ENCODE measurements at regions not wholly inside any gene's neighbourhood (a gene's known extent, or its start where the extent isn't known, plus 50 kb on each side); places are given as distances from the start of the nearest gene placed in this dataset.
"Not testable (repeated sequence)": the region's sequence is repeated elsewhere in the genome, so short reads cannot be mapped to it uniquely, and the experiment has no call there.

GRCh38 chr2:81050580-81051095 lies 746.1 kb upstream of the LRRTM1 start:
- no peak for DNase-seq

DNA sequence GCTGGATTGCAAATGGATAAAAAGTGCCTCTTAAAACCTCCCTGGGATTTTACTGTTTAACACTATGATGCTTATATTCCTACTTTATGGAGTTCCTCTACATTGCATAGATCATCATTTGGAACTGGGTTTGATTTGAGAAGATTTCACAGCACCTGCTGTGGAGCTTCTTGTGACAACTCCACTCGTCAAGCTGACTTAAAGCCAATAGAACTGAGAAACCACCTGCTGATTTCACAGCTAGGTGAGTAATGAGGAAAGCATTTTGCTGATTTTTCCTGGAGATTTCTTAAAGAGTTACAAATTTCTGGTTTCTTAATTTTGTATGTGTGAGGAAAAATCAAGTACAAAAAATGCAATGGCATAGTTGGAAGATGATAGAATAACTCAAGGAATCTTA lies 739.1 kb upstream of the LRRTM1 start:
- DNase-seq: no peak

- no peak for DNase-seq
These were observed 702.6 kb upstream of the LRRTM1 start for GRCh38 chr2:81007104-81007503.

- DNase-seq: no peak
These were observed 698.4 kb upstream of the LRRTM1 start for GRCh38 chr2:81002906-81003305.

DNA sequence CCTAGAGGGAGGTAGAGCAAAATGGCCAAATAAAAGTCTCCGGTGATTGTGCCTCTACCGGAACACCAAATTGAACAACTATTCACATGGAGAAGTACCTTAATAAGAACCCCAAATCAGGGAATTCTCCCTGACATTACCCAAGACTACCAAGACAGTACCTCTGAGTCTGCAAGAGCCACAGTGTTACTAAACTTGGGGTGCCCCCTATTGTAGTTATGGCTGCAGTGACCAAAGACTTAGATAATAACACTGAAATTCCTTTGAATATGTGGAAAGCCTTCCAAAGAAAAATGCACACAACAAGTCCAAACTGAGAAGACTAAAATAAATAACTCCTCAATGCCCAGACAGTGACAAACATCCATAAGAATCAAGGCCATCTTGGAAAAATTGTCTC lies 682.9 kb upstream of the LRRTM1 start:
- no peak for DNase-seq

DNA sequence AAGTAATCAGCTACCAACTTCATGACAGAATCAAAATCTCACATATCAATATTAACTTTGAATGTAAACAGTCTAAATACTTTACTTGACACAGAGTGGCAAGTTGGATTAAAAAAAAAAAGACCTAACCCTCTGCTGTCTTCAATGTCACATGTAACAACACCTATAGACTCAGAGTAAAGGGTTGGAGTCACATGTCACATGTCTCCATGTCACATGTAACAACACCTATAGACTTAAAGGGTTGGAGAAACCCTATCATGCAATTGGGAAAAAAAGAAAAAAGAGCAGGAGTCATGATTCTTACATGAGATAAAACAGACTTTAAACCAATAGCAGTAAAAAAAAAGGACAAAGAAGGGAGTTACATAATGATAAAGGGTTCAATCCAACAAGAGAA lies 665.3 kb upstream of the LRRTM1 start:
- DNase-seq: no peak

DNA sequence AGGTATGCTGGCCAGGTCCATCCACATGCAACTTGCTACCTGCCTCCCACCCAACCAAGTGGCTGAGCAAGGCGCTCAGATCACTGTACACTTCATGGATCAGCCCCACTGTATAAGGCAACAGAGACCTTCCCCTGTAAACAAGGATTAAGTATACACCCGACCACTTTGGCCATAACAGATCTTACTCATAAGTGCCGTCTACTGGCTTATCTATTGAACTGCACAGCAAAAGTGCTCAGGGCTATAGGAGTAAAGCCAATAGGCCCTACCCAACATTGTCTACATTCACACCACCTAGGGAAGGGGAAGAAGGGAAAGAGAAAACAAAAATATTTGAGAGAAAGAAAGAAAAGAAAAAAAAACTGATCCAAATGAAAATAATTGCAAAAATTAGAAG lies 663.9 kb upstream of the LRRTM1 start:
- no peak for DNase-seq

GRCh38 chr2:80947601-80948130 lies 643.1 kb upstream of the LRRTM1 start:
- no peak for DNase-seq

DNA sequence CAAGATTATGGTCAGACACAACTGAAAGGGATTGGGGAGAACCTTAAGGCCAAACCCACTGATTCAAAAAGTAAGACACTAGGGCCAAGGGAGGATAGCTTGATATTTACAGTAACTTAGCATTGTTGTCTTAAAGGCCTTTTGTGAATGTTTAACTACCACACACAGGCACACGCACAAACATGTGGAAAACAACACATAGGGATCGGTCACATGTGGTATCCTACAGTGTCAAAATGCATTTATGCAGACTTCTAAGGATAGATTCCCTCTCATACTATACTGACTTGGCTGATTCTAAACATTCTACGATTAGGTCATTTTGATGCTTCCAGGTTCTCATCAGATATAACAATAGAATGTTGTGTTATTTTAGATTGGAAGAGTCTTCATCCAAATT lies 638.9 kb upstream of the LRRTM1 start:
- no peak for DNase-seq

DNA sequence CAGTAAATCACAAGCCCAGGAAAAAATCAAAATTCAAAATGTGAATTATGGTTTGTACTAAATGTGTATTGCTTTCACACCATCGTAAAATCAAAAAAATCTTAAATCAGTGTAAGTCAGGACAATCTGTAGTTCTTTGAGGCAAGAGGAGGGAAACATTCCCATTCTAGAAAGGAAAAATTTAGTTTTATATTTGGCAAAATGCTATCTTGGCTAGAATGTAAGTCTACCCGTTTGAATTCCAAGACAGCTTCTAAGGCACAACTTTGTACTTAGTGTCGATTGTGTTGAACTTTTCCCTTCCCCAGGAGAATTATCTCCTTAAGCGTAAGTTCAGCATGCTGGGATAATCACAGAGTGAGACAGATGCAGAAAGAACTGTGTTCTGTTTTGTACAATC lies 638.2 kb upstream of the LRRTM1 start:
- no peak for DNase-seq

DNA sequence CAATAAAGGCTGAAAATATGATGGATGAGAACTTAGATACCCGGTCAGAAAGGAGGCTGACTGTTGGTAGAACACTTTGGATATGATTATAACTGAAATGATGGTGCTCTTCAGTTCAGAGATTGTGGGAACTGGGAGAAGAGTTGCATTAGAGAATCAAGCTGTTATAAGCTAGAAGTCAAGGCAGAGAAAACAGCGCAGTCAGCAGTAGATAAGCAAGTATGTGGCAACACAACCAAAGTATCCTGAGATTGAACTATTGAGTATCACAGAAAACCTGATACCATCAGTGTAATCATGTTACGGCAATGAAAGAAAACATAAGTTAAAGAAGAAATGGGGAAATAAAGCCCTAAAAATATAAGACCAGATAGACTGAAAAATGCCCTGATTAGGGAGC lies 633.9 kb upstream of the LRRTM1 start:
- DNase-seq: no peak

- DNase-seq: not testable (repeated sequence)
These were observed 627.3 kb upstream of the LRRTM1 start for GRCh38 chr2:80931820-80932219.

GRCh38 chr2:80930777-80931176 lies 626.2 kb upstream of the LRRTM1 start:
- no peak for DNase-seq

DNA sequence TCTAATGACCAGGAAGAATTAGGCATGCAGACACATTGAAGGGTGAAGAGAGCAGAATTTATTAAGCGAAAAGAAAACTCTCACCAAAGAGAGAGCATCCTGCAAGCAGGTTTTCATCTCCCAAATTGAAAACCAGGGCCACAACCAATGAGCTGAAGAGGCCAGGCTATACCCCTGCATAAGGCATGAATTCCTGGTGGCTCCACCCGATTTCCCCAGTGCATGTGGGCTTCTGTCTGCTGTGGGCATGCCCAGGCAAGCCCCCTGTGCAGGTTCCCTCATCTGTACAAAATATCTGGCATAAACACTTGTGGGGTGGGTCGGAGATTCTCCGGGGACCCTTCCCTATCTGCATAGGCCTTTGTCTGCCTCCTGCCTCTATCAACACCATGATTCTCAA lies 621.6 kb upstream of the LRRTM1 start:
- DNase-seq: no peak

DNA sequence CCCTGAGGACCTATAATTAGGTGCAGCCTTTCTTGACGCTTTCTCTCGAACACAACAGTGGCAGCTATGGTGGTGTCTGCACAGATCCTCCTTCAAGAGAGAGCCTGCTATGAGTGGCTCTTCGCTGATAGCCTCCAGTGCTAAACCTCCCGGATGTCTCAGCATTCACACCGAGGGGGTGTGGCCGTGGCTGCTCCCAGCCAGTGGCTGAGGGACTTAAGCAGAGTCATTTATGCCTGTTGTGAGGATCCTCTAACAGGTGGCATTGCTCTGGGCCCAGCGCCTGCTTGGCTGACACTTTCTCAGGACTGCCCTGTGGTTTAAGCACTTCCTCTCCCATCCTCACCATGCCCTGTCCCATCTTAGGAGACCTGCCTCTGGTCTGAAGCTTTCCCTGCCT lies 592.0 kb upstream of the LRRTM1 start:
- DNase-seq: no peak

DNA sequence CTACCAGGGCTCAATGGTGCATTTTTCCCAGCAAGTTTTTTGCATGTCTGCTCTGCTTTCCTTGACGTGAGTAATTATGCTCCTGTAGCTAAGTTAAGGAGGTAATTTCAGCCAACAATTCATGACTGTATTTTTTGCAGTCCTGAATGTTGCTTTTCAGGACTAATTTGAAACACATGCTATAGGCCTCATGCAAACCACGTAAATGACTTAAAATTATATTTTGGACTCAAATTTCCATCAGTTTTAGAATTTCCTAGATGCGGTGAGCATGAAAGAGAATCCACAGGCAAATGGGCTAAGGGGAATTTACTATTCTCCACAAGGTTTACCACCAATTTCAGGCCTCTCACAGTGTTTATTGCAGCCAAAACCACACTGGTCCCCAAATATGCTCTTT lies 589.9 kb upstream of the LRRTM1 start:
- DNase-seq: no peak

GRCh38 chr2:80893711-80894110 lies 589.2 kb upstream of the LRRTM1 start:
- no peak for DNase-seq

DNA sequence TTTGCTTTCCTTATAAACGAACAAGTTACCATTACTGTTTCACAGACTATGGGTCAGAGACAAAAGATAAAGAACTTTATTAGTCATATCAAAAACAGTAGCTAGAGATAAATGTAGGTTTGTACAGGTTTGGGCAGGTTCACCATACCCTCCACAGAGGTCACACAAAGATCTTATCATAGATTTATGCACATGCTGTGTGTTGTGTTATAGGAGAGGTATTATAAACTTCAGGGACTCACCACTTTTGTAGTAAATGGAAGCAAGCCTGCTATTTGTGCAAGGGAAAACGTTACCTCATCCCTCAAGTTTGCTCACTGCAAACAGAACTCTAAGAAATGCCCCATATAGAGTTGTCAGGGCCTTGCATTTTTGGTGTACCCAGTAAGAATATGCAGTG lies 584.5 kb upstream of the LRRTM1 start:
- DNase-seq: no peak

DNA sequence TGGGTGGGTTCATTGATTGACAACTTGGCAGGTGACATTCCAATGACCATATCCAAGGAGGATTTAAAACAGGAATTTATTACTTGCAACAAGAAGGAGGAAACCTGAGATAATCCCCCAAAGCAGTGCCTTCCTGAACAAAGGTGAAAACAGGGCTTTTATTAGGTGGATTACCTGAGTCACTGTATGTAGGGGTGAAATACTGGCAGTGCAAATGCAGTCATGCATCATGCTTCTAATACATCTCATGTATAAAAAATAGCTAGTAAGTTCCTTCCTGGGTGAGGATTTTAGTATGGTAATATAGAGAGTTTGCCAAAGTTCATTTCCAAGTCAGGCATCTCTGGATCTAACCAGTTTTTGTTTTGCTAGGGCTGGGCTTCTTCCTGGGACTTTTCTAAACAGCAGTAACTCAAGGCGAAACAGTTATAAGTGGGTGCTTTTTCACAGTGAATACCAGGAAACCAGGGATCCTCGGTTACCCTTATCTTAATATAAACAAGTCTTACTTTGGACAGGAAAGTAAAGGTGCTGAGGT lies 583.4 kb upstream of the LRRTM1 start:
- no peak for DNase-seq

- DNase-seq: no peak
These were observed 569.8 kb upstream of the LRRTM1 start for GRCh38 chr2:80874374-80874773.

- no peak for DNase-seq
These were observed 565.4 kb upstream of the LRRTM1 start for GRCh38 chr2:80869858-80870438.

DNA sequence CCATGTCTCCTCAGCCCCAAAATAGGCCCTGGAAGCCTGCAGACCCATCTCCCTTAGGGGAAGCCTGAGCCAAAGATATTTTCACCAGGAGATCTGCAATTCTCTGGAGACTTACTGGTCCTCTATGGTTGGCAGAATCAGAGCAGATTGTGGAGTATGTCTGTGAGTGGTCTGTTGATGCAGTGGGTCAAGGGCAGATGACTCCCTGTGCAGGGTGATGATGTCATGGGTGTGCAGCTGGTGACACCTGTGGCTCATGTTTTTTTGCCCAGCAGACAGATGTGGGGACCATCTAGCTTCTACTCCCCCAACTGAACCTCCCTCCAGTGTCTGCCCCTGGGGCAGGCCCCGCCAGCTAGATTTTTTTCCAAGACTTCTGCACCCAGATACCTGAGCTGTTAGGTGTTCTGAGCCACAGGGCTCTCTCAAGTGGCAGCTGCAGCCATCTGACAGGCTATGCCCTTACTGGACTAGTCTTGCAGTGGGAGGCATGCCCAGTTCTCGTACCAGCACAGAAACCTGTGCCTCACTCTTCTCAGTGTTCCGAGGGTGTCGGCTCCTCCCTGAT lies 558.7 kb upstream of the LRRTM1 start:
- DNase-seq: no peak

DNA sequence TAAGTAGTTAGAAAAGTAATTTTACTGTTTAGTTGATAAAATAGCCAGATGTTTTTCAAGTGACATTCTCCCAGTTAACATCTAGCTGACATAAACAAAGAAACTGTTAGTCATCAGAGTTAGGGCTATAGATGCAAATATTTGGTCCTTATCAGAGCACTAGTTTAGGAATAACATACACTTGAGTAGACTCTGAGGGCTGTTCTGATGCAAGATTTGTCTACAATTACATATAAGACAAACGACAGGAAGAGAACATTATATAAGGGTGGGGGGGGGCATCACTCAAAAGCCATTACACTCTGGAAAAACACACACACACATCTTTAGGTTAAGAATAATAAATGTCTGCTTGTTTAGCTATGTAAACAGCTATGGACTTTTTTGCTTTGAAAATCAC lies 554.4 kb upstream of the LRRTM1 start:
- DNase-seq: no peak

DNA sequence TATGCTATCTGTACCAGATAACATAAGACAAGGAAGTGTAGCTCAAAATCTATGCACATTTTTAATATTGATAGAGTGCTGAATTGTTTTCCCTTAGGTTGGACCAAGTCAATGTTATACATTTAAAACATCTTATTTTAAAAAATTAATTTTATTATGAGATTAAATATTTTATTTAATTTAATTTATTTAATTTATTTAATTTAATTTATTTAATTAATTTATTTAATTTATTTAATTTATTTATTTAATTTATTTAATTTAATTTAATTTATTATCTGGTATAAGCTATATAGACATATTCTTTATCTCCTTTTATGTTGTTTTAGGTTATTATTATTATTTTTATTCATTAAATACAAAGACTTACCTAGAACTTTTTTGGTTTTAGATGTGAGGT lies 551.7 kb upstream of the LRRTM1 start:
- DNase-seq: no peak

- no peak for DNase-seq
These were observed 550.3 kb upstream of the LRRTM1 start for GRCh38 chr2:80854831-80855230.
